ENCODE measurements at regions not wholly inside any gene's neighbourhood (a gene's known extent, or its start where the extent isn't known, plus 50 kb on each side); places are given as distances from the start of the nearest gene placed in this dataset.

- no peak for TF ChIP-seq YY1 (IDR thresholded peaks at IDR 0.05; ENCODE audit: insufficient read depth, insufficient read length)
- no peak for TF ChIP-seq SUZ12 (IDR thresholded peaks at IDR 0.05; ENCODE audit: extremely low read depth, insufficient read depth, insufficient read length)
Observed at GRCh38 chr11:25529572-25529971, 802.4 kb upstream of the ANO3 start.

Measured in NT2/D1 (cell line).